ENCODE measurements at regions not wholly inside any gene's neighbourhood (a gene's known extent, or its start where the extent isn't known, plus 50 kb on each side); places are given as distances from the start of the nearest gene placed in this dataset.
A peak's percentile ranks its signal among the peaks of the same experiment; 100 is the strongest.

GRCh38 chr14:44804391-44804790, 157.4 kb downstream of the KLHL28 start:
- no peak overlapping the region for H3K27ac ChIP-seq
- intact Hi-C loops (cut with DNase I), result no loop called here
- H3K36me3 ChIP-seq, result no peaks in the 10 kb centered on the region
- no peak overlapping the region for H3K4me3 ChIP-seq
- H3K4me1 ChIP-seq (replicated peaks), result no peaks in the 10 kb centered on the region
- TF ChIP-seq CTCF (IDR thresholded peaks at IDR 0.05), result no peak
- no peaks in the 10 kb centered on the region for H3K9me3 ChIP-seq
- no peaks in the 10 kb centered on the region for H3K27me3 ChIP-seq (replicated peaks; ENCODE audit: insufficient read depth)
- no peak for DNase-seq (ENCODE audit: low spot score)

GRCh38 chr14:44803239-44803905, 158.4 kb downstream of the KLHL28 start:
- no peak for DNase-seq (ENCODE audit: low spot score)
- H3K9me3 ChIP-seq, result no peaks in the 10 kb centered on the region
- no peak overlapping the region for H3K27ac ChIP-seq
- TF ChIP-seq CTCF (IDR thresholded peaks at IDR 0.05), result peak; percentile 23 to 67 (median 61)
- no peak for TF ChIP-seq POLR2AphosphoS5 (IDR thresholded peaks at IDR 0.05)
- WGBS, result 63% methylated on average over 1 of the region's 1 CpG
- intact Hi-C loops (cut with DNase I), result no loop called here
- no peaks in the 10 kb centered on the region for H3K4me1 ChIP-seq (replicated peaks)
- no peaks in the 10 kb centered on the region for H3K27me3 ChIP-seq (replicated peaks; ENCODE audit: insufficient read depth)
- no peak overlapping the region for H3K4me3 ChIP-seq
- no peaks in the 10 kb centered on the region for H3K36me3 ChIP-seq

- WGBS, result 91% methylated on average over 41 of the region's 60 CpGs
- no peak for TF ChIP-seq CTCF (IDR thresholded peaks at IDR 0.05)
- no peak for TF ChIP-seq POLR2A (IDR thresholded peaks at IDR 0.05)
- no peak for TF ChIP-seq POLR2AphosphoS5 (IDR thresholded peaks at IDR 0.05)
- Histone ChIP-seq H3K36me3 (no peaks in the 10 kb centered on the region), H3K4me1 (replicated peaks) (no peaks in the 10 kb centered on the region), H3K4me3 (peak overlapping the region in 1 of 2 donors; percentile 11), H3K9me3 (no peaks in the 10 kb centered on the region), H3K27me3 (replicated peaks; ENCODE audit: insufficient read depth) (no peaks in the 10 kb centered on the region), H3K27ac (no peak overlapping the region)
- intact Hi-C loops (cut with DNase I), result no loop called here
- no peak for DNase-seq (ENCODE audit: low spot score)
These were observed 163.1 kb downstream of the KLHL28 start for GRCh38 chr14:44798386-44799242.

GRCh38 chr14:44795725-44796124, 166.0 kb downstream of the KLHL28 start:
- intact Hi-C loops (cut with DNase I), result no loop called here
- Histone ChIP-seq H3K4me3 (no peak overlapping the region), H3K27me3 (replicated peaks; ENCODE audit: insufficient read depth) (no peaks in the 10 kb centered on the region), H3K4me1 (replicated peaks) (no peaks in the 10 kb centered on the region), H3K9me3 (no peaks in the 10 kb centered on the region), H3K27ac (no peak overlapping the region), H3K36me3 (no peaks in the 10 kb centered on the region)
- no peak for DNase-seq (ENCODE audit: low spot score)
- TF ChIP-seq POLR2A (IDR thresholded peaks at IDR 0.05) (no peak), POLR2AphosphoS5 (IDR thresholded peaks at IDR 0.05) (no peak), CTCF (IDR thresholded peaks at IDR 0.05) (no peak)
- WGBS, result 12% methylated on average over 1 of the region's 1 CpG

GRCh38 chr14:44791730-44792129, 170.0 kb downstream of the KLHL28 start:
- Histone ChIP-seq H3K27me3 (replicated peaks; ENCODE audit: insufficient read depth) (no peaks in the 10 kb centered on the region), H3K4me3 (no peak overlapping the region), H3K4me1 (replicated peaks) (no peaks in the 10 kb centered on the region), H3K27ac (no peak overlapping the region), H3K36me3 (no peaks in the 10 kb centered on the region), H3K9me3 (no peaks in the 10 kb centered on the region)
- 84% methylated on average over 3 of the region's 3 CpGs for WGBS
- TF ChIP-seq POLR2A (IDR thresholded peaks at IDR 0.05) (no peak), POLR2AphosphoS5 (IDR thresholded peaks at IDR 0.05) (no peak), CTCF (IDR thresholded peaks at IDR 0.05) (no peak)
- intact Hi-C loops (cut with DNase I), result no loop called here
- no peak for DNase-seq (ENCODE audit: low spot score)

All from prostate gland (tissue), 2 donors.